ENCODE measurements at regions not wholly inside any gene's neighbourhood (a gene's known extent, or its start where the extent isn't known, plus 50 kb on each side); places are given as distances from the start of the nearest gene placed in this dataset.

DNA sequence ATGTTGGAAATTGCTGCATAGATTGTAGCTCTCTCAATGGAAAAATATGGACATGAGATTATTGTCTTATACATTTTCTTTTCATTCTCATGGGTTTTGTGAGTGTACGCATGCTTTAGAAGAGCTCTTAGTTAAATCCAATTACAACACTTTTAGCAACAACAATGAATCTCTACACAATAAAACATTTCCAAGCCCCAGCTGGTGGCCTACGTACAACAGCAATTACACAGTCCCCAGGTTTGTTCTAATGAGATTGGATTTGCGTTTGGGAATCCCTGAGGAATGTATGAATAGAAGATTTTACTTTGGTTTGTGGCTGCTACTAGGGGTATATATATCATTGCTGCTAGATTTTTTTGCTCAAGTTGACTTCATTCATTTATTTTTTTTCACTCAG lies 98.6 kb downstream of the FHDC1 start:
- Histone ChIP-seq H3K9me3 (ENCODE audit: insufficient read depth, low read length) (peaks cover 11% of the 10 kb centered on the region), H3K27me3 (ENCODE audit: insufficient read depth, insufficient read length) (peaks cover 9% of the 10 kb centered on the region)

DNA sequence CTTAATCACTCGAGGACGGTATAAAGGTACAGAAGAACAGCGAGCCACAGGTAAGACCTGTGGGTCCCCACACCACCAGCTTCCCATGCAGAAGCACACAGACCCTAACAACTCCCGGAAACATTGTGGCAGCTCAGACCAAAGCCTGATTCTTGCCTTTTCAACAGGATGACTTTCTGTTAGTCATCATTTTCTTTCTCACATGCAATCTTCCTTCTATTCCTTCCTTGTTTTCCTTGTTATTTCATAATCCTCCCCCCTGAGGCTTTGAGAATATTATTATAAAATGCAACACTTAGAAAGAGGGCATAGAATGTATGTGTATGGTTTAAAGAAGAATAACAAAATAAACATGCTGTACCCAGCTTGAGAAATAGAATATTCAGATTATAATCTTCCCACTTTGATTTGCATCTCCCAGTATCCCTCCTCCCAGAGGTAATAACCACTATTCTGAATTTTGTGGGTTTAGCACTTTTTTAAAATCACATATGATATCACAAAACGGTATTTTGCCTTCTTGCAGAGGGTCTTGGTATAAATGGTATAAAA lies 100.9 kb downstream of the FHDC1 start:
- no peak for DNase-seq (ENCODE audit: low read depth, low spot score)

More for the DNA sequence above, 98.6 kb downstream of the FHDC1 start:
- DNase-seq (ENCODE audit: low read depth, low spot score): no peak
- Histone ChIP-seq H3K4me1 (ENCODE audit: insufficient read depth, insufficient read length) (peaks cover 3% of the 10 kb centered on the region), H3K4me3 (ENCODE audit: insufficient read length, low read depth) (no peak overlapping the region), H3K36me3 (ENCODE audit: insufficient read depth, insufficient read length, low read length) (no peaks in the 10 kb centered on the region), H3K9ac (ENCODE audit: insufficient read length, low read depth) (no peak overlapping the region)
- TF ChIP-seq SUZ12 (IDR thresholded peaks at IDR 0.05; ENCODE audit: extremely low read depth, insufficient read depth, insufficient read length): no peak
- no peak for TF ChIP-seq YY1 (IDR thresholded peaks at IDR 0.05; ENCODE audit: insufficient read depth, insufficient read length)
- no peak for TF ChIP-seq ZNF274 (IDR thresholded peaks at IDR 0.05; ENCODE audit: low read depth, low read length)

DNA sequence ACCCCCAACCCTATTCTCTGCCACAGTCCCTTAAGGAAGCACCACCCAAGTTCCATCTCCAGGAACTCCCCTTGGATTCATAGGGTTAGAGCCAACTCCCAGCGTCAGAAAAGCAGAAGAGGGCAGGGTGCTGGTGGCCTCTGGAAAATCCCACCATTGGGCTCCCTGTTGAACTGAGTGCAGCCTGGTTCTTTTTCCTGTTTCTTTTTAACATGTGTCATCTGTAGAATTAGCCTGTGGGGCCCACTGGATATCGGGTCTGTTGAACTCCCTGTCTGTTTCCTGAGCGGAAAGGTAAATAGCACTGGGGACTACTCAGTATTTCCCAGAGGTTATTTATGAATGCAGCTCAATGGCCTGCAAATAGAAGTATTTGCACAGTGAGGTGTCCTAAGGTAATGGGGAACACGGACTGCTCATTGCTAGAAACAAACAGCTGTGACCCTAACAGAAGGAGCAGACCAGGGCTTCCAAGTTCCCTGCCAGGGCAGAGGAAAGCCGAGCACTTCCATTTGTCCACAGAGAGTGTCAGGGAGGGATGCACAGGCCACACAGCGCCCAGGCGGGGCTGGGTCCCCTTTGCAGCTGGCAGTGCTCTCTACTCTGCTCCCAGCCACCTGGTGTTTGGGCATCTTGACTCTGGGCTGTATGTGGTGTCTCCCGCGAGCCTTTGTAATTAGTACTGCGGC lies 102.6 kb downstream of the FHDC1 start:
- TF ChIP-seq ZNF274 (IDR thresholded peaks at IDR 0.05; ENCODE audit: low read depth, low read length) (no peak), SUZ12 (IDR thresholded peaks at IDR 0.05; ENCODE audit: extremely low read depth, insufficient read depth, insufficient read length) (no peak), YY1 (IDR thresholded peaks at IDR 0.05; ENCODE audit: insufficient read depth, insufficient read length) (no peak)
- Histone ChIP-seq H3K4me3 (ENCODE audit: insufficient read length, low read depth) (no peak overlapping the region), H3K36me3 (ENCODE audit: insufficient read depth, insufficient read length, low read length) (no peaks in the 10 kb centered on the region), H3K9me3 (ENCODE audit: insufficient read depth, low read length) (peaks cover 9% of the 10 kb centered on the region; the same call in 1 of the 2 replicates), H3K4me1 (ENCODE audit: insufficient read depth, insufficient read length) (peaks cover 3% of the 10 kb centered on the region), H3K9ac (ENCODE audit: insufficient read length, low read depth) (no peak overlapping the region), H3K27me3 (ENCODE audit: insufficient read depth, insufficient read length) (no peaks in the 10 kb centered on the region)
- no peak for DNase-seq (ENCODE audit: low read depth, low spot score)

More for the DNA sequence above, 100.9 kb downstream of the FHDC1 start:
- Histone ChIP-seq H3K4me1 (ENCODE audit: insufficient read depth, insufficient read length) (peaks cover 3% of the 10 kb centered on the region), H3K9me3 (ENCODE audit: insufficient read depth, low read length) (peaks cover 9% of the 10 kb centered on the region; the same call in 1 of the 2 replicates), H3K27me3 (ENCODE audit: insufficient read depth, insufficient read length) (no peaks in the 10 kb centered on the region), H3K4me3 (ENCODE audit: insufficient read length, low read depth) (no peak overlapping the region), H3K9ac (ENCODE audit: insufficient read length, low read depth) (no peak overlapping the region), H3K36me3 (ENCODE audit: insufficient read depth, insufficient read length, low read length) (no peaks in the 10 kb centered on the region)
- TF ChIP-seq ZNF274 (IDR thresholded peaks at IDR 0.05; ENCODE audit: low read depth, low read length): no peak
- TF ChIP-seq YY1 (IDR thresholded peaks at IDR 0.05; ENCODE audit: insufficient read depth, insufficient read length): no peak
- TF ChIP-seq SUZ12 (IDR thresholded peaks at IDR 0.05; ENCODE audit: extremely low read depth, insufficient read depth, insufficient read length): no peak

DNA sequence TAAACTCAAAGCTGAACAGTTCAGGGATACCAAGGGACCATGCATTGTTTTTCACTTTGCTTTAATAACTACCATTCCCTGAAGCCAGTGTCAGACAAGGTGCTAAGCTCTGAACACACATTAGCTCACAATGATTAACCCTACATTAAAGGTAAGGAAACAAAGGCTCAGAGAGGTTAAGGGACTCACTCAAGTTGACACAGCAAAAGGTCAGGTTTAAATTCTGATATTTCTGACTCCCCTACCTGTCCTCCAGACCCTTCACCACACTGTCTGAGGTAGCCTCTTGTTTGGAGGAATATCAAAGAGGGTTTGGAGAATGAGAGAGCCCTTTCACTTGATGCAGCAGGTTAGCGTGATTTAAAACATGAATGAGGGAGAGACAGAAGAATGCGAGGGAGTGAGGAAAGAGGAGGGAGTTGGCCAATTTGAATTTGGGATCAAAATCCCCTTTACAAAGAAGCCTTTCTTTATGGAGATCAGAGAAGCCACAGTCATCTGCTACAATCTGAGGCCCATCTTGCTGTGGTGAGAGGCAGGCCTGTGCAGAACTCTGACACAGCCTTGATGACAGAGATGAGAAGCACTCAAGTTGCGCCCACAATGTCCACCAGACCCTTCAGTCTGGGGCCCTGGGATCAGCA lies 103.5 kb downstream of the FHDC1 start:
- Histone ChIP-seq H3K27me3 (ENCODE audit: insufficient read depth, insufficient read length) (no peaks in the 10 kb centered on the region), H3K4me1 (ENCODE audit: insufficient read depth, insufficient read length) (peaks cover 3% of the 10 kb centered on the region), H3K4me3 (ENCODE audit: insufficient read length, low read depth) (no peak overlapping the region), H3K36me3 (ENCODE audit: insufficient read depth, insufficient read length, low read length) (no peaks in the 10 kb centered on the region), H3K9ac (ENCODE audit: insufficient read length, low read depth) (no peak overlapping the region), H3K9me3 (ENCODE audit: insufficient read depth, low read length) (peaks cover 9% of the 10 kb centered on the region; the same call in 1 of the 2 replicates)
- TF ChIP-seq YY1 (IDR thresholded peaks at IDR 0.05; ENCODE audit: insufficient read depth, insufficient read length) (no peak), ZNF274 (IDR thresholded peaks at IDR 0.05; ENCODE audit: low read depth, low read length) (no peak), SUZ12 (IDR thresholded peaks at IDR 0.05; ENCODE audit: extremely low read depth, insufficient read depth, insufficient read length) (no peak)
- no peak for DNase-seq (ENCODE audit: low read depth, low spot score)

- DNase-seq (ENCODE audit: low read depth, low spot score): no peak
- no peaks in the 10 kb centered on the region for H3K36me3 ChIP-seq (ENCODE audit: insufficient read depth, insufficient read length, low read length)
- H3K4me3 ChIP-seq (ENCODE audit: insufficient read length, low read depth): no peak overlapping the region
- H3K9me3 ChIP-seq (ENCODE audit: insufficient read depth, low read length): peaks cover 9% of the 10 kb centered on the region; the same call in 1 of the 2 replicates
- peaks cover 3% of the 10 kb centered on the region for H3K4me1 ChIP-seq (ENCODE audit: insufficient read depth, insufficient read length)
- H3K9ac ChIP-seq (ENCODE audit: insufficient read length, low read depth): no peak overlapping the region
- no peaks in the 10 kb centered on the region for H3K27me3 ChIP-seq (ENCODE audit: insufficient read depth, insufficient read length)
- TF ChIP-seq ZNF274 (IDR thresholded peaks at IDR 0.05; ENCODE audit: low read depth, low read length) (no peak), SUZ12 (IDR thresholded peaks at IDR 0.05; ENCODE audit: extremely low read depth, insufficient read depth, insufficient read length) (no peak), YY1 (IDR thresholded peaks at IDR 0.05; ENCODE audit: insufficient read depth, insufficient read length) (no peak)
These were observed 104.6 kb downstream of the FHDC1 start for GRCh38 chr4:153040677-153041076.

- H3K27me3 ChIP-seq (ENCODE audit: insufficient read depth, insufficient read length): no peaks in the 10 kb centered on the region
- H3K4me3 ChIP-seq (ENCODE audit: insufficient read length, low read depth): no peak overlapping the region
- no peak for DNase-seq (ENCODE audit: low read depth, low spot score)
- H3K36me3 ChIP-seq (ENCODE audit: insufficient read depth, insufficient read length, low read length): no peaks in the 10 kb centered on the region
- no peak overlapping the region for H3K9ac ChIP-seq (ENCODE audit: insufficient read length, low read depth)
- no peak for TF ChIP-seq YY1 (IDR thresholded peaks at IDR 0.05; ENCODE audit: insufficient read depth, insufficient read length)
- TF ChIP-seq ZNF274 (IDR thresholded peaks at IDR 0.05; ENCODE audit: low read depth, low read length): no peak
- peaks cover 9% of the 10 kb centered on the region; the same call in 1 of the 2 replicates for H3K9me3 ChIP-seq (ENCODE audit: insufficient read depth, low read length)
- peaks cover under 1% of the 10 kb centered on the region for H3K4me1 ChIP-seq (ENCODE audit: insufficient read depth, insufficient read length)
These were observed 107.9 kb downstream of the FHDC1 start for GRCh38 chr4:153044036-153044435.
